Stimulated activated effector memory CD8-positive, alpha-beta T cell treated with anti-CD3 and anti-CD28 coated beads, Interleukin-12 subunit alpha, Interleukin-12 subunit beta, amount 100 ng/mL, for 72 hours (primary cell): ENCODE measurements at regions not wholly inside any gene's neighbourhood (a gene's known extent, or its start where the extent isn't known, plus 50 kb on each side); places are given as distances from the start of the nearest gene placed in this dataset.

Experiments used
- ATAC-seq: fragments of 150-1000 bp; cut with Tn5 transposase; 2 replicates; pipeline ENCODE4 v1.10.0; 2021
- DNase-seq, 2 donors: peaks; one replicate each; pipeline ENCODE4 v3.0.0; 2021 to 2022; ENCODE audit warnings: low spot score in 2 of 2
- H3K27ac Mint-ChIP-seq: one replicate; pipeline ENCODE4 v1.8.0; 2022; ENCODE audit warnings: mild to moderate bottlenecking, mixed read lengths
- H3K36me3 Mint-ChIP-seq: one replicate; pipeline ENCODE4 v1.8.0; 2022; ENCODE audit warnings: mild to moderate bottlenecking, mixed read lengths
- H3K4me1 Mint-ChIP-seq: one replicate; pipeline ENCODE4 v1.8.0; 2022; ENCODE audit warnings: mixed read lengths
- H3K4me3 Mint-ChIP-seq: one replicate; pipeline ENCODE4 v1.8.0; 2022; ENCODE audit warnings: mild to moderate bottlenecking, mixed read lengths
- H3K9me3 Mint-ChIP-seq: one replicate; pipeline ENCODE4 v1.8.0; 2022; ENCODE audit warnings: mixed read lengths

GRCh38 chr7:92997719-92998118 lies 120.1 kb downstream of the SAMD9 start:
- ATAC-seq (no peak), DNase-seq (no peak)
- no peak overlapping the region for H3K27ac Mint-ChIP-seq
- H3K9me3 Mint-ChIP-seq: no peaks in the 10 kb centered on the region
- H3K4me3 Mint-ChIP-seq: no peak overlapping the region
- H3K36me3 Mint-ChIP-seq: no peaks in the 10 kb centered on the region
- H3K4me1 Mint-ChIP-seq: no peaks in the 10 kb centered on the region

GRCh38 chr7:92997152-92997551 lies 120.6 kb downstream of the SAMD9 start:
- Mint-ChIP-seq H3K9me3 (no peaks in the 10 kb centered on the region), H3K4me3 (no peak overlapping the region), H3K36me3 (no peaks in the 10 kb centered on the region), H3K27ac (no peak overlapping the region), H3K4me1 (no peaks in the 10 kb centered on the region)
- ATAC-seq: no peak
- no peak for DNase-seq

DNA sequence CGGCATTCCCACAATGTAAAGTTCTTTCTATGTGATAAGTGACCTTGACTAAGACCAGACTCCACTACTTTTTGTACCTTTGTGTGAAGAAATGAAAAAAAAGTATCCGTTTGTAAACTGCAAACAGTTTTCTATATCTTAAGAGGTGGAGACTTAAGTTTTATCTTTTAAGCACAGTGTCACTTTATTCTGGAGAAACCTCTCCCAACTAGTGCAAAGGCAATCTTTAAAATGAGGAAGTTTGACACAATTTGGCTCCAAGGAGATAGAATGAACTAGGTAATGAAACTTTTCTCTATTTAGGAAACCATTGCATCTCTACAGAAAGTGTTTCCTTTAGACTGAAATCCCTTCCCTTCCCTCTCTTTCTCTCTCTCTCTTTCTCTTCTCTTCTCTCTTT lies 122.9 kb downstream of the SAMD9 start:
- Mint-ChIP-seq H3K36me3 (no peaks in the 10 kb centered on the region), H3K27ac (no peak overlapping the region), H3K4me1 (no peaks in the 10 kb centered on the region), H3K4me3 (no peak overlapping the region), H3K9me3 (no peaks in the 10 kb centered on the region)
- ATAC-seq (no peak), DNase-seq (no peak)

GRCh38 chr7:92992932-92993331 lies 124.8 kb downstream of the SAMD9 start:
- ATAC-seq (no peak), DNase-seq (no peak)
- Mint-ChIP-seq H3K9me3 (no peaks in the 10 kb centered on the region), H3K36me3 (no peaks in the 10 kb centered on the region), H3K4me1 (no peaks in the 10 kb centered on the region), H3K4me3 (no peak overlapping the region), H3K27ac (no peak overlapping the region)

DNA sequence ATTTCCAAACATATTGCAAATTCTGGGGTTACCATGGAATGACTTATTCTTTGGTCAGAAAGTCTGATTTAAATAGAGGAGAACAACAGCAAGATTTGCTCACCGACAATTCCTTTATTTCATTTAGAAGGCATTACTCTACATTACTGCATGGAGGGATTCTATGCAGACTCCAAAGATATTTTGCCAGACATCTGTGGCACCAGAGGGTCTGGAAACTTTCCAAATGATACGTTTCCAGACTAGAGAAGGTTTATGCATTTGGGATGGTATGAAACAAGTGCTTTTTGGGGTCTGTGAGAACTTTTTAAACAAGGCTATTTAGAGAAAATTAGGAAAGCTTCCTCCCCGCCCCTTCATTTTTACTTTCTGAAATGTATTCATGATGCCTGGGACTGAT lies 125.3 kb downstream of the SAMD9 start:
- no peaks in the 10 kb centered on the region for H3K9me3 Mint-ChIP-seq
- H3K4me3 Mint-ChIP-seq: no peak overlapping the region
- ATAC-seq (no peak), DNase-seq (no peak)
- H3K27ac Mint-ChIP-seq: no peak overlapping the region
- H3K36me3 Mint-ChIP-seq: no peaks in the 10 kb centered on the region
- H3K4me1 Mint-ChIP-seq: no peaks in the 10 kb centered on the region

DNA sequence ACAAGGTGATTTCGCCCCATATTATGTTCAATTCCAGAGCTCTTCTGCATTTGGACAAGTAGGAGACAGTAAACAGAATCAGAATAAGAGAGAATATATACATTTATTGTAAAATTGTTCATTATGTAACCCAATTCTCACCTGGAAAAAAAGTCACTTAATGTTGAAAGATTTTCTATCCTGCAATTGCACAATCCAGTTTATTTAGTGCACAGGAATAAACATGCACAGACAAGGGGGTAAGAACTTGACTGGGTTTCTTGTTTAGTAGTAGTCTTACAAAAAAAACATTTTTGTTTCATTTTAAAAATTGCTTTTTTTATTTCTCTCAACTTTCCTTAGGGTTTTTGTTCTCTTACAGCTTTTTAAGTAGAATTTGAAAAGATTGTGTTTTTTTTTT lies 126.6 kb downstream of the SAMD9 start:
- Mint-ChIP-seq H3K4me3 (no peak overlapping the region), H3K4me1 (no peaks in the 10 kb centered on the region), H3K9me3 (no peaks in the 10 kb centered on the region), H3K27ac (no peak overlapping the region), H3K36me3 (no peaks in the 10 kb centered on the region)
- ATAC-seq (no peak), DNase-seq (no peak)

- Mint-ChIP-seq H3K9me3 (no peaks in the 10 kb centered on the region), H3K27ac (no peak overlapping the region), H3K4me1 (no peaks in the 10 kb centered on the region), H3K36me3 (no peaks in the 10 kb centered on the region), H3K4me3 (no peak overlapping the region)
- no peak for DNase-seq
- ATAC-seq: no peak
These were observed 128.7 kb downstream of the SAMD9 start for GRCh38 chr7:92988941-92989545.

DNA sequence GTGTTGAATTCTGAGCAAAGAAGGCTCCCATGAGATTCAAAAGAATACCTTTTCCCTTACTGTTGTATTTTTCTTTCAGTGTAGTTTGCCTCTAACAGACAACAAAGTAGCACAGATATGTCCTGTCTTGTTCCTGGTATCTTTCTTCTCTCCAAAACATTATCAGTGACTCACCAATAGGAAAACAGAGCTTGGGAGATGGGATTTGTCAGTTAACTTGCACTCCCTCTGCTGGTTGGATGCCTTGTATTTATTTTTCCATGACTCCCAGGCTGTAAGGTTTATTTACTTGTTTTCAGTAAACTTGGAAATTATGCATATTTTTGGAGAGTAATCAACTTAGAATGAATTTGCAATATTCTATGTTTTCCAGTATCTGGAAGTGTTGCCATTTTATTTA lies 129.7 kb downstream of the SAMD9 start:
- Mint-ChIP-seq H3K27ac (no peak overlapping the region), H3K9me3 (no peaks in the 10 kb centered on the region), H3K36me3 (no peaks in the 10 kb centered on the region), H3K4me1 (no peaks in the 10 kb centered on the region), H3K4me3 (no peak overlapping the region)
- DNase-seq (no peak), ATAC-seq (no peak)

GRCh38 chr7:92987538-92987937 lies 130.2 kb downstream of the SAMD9 start:
- no peaks in the 10 kb centered on the region for H3K36me3 Mint-ChIP-seq
- no peak overlapping the region for H3K4me3 Mint-ChIP-seq
- H3K9me3 Mint-ChIP-seq: no peaks in the 10 kb centered on the region
- ATAC-seq (no peak), DNase-seq (no peak)
- H3K27ac Mint-ChIP-seq: no peak overlapping the region
- H3K4me1 Mint-ChIP-seq: no peaks in the 10 kb centered on the region

DNA sequence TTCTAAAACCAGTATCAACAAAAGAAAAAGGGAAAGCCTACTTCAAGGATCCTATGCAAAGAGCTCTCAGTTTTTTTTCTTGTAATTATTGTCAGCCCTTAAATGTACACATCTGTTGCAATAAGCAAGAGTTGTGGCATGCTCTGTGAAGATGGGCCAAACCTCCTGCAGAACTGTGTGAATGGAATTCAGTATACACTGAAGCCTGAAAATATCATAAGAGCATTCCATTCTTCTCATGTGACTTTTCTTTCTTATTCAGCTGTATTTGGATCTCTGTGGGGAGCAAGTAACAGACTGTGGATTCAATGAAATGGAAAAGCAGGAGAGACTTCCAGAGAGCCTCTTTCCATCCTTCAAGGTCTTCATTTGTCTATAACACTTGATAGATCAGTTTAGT lies 130.7 kb downstream of the SAMD9 start:
- no peak for ATAC-seq
- no peak for DNase-seq
- Mint-ChIP-seq H3K4me3 (no peak overlapping the region), H3K36me3 (no peaks in the 10 kb centered on the region), H3K27ac (no peak overlapping the region), H3K9me3 (no peaks in the 10 kb centered on the region), H3K4me1 (no peaks in the 10 kb centered on the region)

GRCh38 chr7:92982928-92983327 lies 134.9 kb downstream of the SAMD9 start:
- no peak for ATAC-seq
- Mint-ChIP-seq H3K4me3 (no peak overlapping the region), H3K27ac (no peak overlapping the region)

GRCh38 chr7:92976931-92977330 lies 140.6 kb upstream of the CDK6 start:
- ATAC-seq (no peak), DNase-seq (no peak)
- peaks cover 29% of the 10 kb centered on the region for H3K9me3 Mint-ChIP-seq
- H3K4me1 Mint-ChIP-seq: peaks cover 6% of the 10 kb centered on the region
- H3K4me3 Mint-ChIP-seq: no peak overlapping the region
- H3K36me3 Mint-ChIP-seq: no peaks in the 10 kb centered on the region
- H3K27ac Mint-ChIP-seq: no peak overlapping the region

More at GRCh38 chr7:92982928-92983327, 134.9 kb downstream of the SAMD9 start:
- DNase-seq: no peak
- no peaks in the 10 kb centered on the region for H3K4me1 Mint-ChIP-seq
- no peaks in the 10 kb centered on the region for H3K36me3 Mint-ChIP-seq
- peaks cover 12% of the 10 kb centered on the region for H3K9me3 Mint-ChIP-seq

GRCh38 chr7:92973974-92974373 lies 137.6 kb upstream of the CDK6 start:
- Mint-ChIP-seq H3K9me3 (peaks cover 23% of the 10 kb centered on the region), H3K4me1 (peaks cover 9% of the 10 kb centered on the region), H3K4me3 (no peak overlapping the region), H3K27ac (no peak overlapping the region), H3K36me3 (no peaks in the 10 kb centered on the region)
- DNase-seq (no peak), ATAC-seq (no peak)

GRCh38 chr7:92973293-92973731 lies 136.9 kb upstream of the CDK6 start:
- Mint-ChIP-seq H3K27ac (no peak overlapping the region), H3K4me1 (peaks cover 15% of the 10 kb centered on the region), H3K36me3 (no peaks in the 10 kb centered on the region), H3K4me3 (no peak overlapping the region), H3K9me3 (peaks cover 18% of the 10 kb centered on the region)
- ATAC-seq (peak; percentile 59), DNase-seq (no peak)

GRCh38 chr7:92972441-92972840 lies 136.1 kb upstream of the CDK6 start:
- no peak overlapping the region for H3K4me3 Mint-ChIP-seq

GRCh38 chr7:92969061-92969460 lies 132.7 kb upstream of the CDK6 start:
- Mint-ChIP-seq H3K4me1 (peaks cover 15% of the 10 kb centered on the region), H3K36me3 (no peaks in the 10 kb centered on the region), H3K4me3 (no peak overlapping the region), H3K9me3 (no peaks in the 10 kb centered on the region), H3K27ac (no peak overlapping the region)
- ATAC-seq (no peak), DNase-seq (no peak)

More at GRCh38 chr7:92972441-92972840, 136.1 kb upstream of the CDK6 start:
- H3K27ac Mint-ChIP-seq: no peak overlapping the region
- ATAC-seq (no peak), DNase-seq (no peak)
- no peaks in the 10 kb centered on the region for H3K36me3 Mint-ChIP-seq
- peaks cover 13% of the 10 kb centered on the region for H3K9me3 Mint-ChIP-seq
- H3K4me1 Mint-ChIP-seq: peaks cover 15% of the 10 kb centered on the region

- ATAC-seq: peak; percentile 68
These were observed 132.1 kb upstream of the CDK6 start for GRCh38 chr7:92968502-92968901.

More at GRCh38 chr7:92968502-92968901, 132.1 kb upstream of the CDK6 start:
- no peaks in the 10 kb centered on the region for H3K36me3 Mint-ChIP-seq
- no peak for DNase-seq
- no peak overlapping the region for H3K27ac Mint-ChIP-seq
- peaks cover 15% of the 10 kb centered on the region for H3K4me1 Mint-ChIP-seq
- H3K9me3 Mint-ChIP-seq: no peaks in the 10 kb centered on the region
- H3K4me3 Mint-ChIP-seq: no peak overlapping the region
